ENCODE measurements at regions not wholly inside any gene's neighbourhood (a gene's known extent, or its start where the extent isn't known, plus 50 kb on each side); places are given as distances from the start of the nearest gene placed in this dataset.

DNA sequence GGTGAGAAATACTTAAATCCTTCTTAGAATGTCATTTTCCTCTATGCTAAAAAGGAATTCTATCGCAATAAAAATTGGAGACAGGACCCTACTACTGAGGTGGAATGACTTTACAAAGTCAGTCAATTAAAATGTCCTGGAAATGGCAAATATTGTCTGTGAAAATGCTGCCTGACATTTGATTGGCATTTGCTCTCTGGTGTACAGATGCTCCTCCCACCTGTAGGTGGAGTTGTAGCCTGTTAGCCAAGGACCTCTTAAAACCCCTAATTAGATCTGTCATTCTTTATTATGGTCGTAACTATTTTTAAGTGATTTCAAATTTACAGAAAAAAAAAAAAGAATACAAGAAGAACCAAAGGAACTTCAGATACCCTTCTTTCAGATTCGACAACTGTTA is 393.1 kb upstream of the KLHL29 start:
- no peak overlapping the region for H3K9ac ChIP-seq (ENCODE audit: low read depth in 1 of 3, low read length in 3 of 3)
- no peaks in the 10 kb centered on the region for H3K36me3 ChIP-seq (ENCODE audit: control insufficient read depth in 3 of 3, insufficient read depth in 3 of 3, low read length in 3 of 3)
- no peaks in the 10 kb centered on the region for H3K4me1 ChIP-seq (ENCODE audit: control insufficient read depth in 3 of 3, insufficient read depth in 3 of 3, low read length in 3 of 3)
- no peaks in the 10 kb centered on the region for H3K9me3 ChIP-seq (ENCODE audit: control insufficient read depth in 3 of 3, low read length in 3 of 3)
- H3K27ac ChIP-seq (ENCODE audit: low read depth, low read length) = no peak overlapping the region
- no peak overlapping the region for H3K4me3 ChIP-seq (ENCODE audit: low read length in 3 of 3)
- peaks cover 0 to 3% (median 0%) of the 10 kb centered on the region in 3 donors for H3K27me3 ChIP-seq (ENCODE audit: control insufficient read depth in 3 of 3, insufficient read depth in 3 of 3, low read length in 3 of 3)

DNA sequence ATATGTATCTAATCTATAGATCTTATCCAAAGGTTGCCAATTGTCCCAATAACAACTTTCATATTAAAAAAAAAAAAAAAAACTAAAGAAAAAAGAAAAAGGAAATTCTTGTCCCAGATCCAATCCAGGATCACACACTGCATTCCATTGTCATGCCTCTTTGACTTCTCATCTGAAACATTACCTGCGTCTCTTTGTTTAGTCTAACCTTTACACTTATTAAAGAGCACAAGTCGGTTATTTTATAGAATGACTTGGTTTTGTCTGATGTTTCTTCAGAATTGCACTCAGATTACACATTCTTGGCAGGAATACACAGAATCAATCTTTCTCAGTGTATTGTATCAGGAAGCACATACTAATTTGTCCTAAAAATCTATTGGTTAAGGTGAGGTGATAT is 392.5 kb upstream of the KLHL29 start:
- Histone ChIP-seq H3K4me3 (ENCODE audit: low read length in 3 of 3) (no peak overlapping the region), H3K36me3 (ENCODE audit: control insufficient read depth in 3 of 3, insufficient read depth in 3 of 3, low read length in 3 of 3) (no peaks in the 10 kb centered on the region), H3K4me1 (ENCODE audit: control insufficient read depth in 3 of 3, insufficient read depth in 3 of 3, low read length in 3 of 3) (no peaks in the 10 kb centered on the region), H3K9me3 (ENCODE audit: control insufficient read depth in 3 of 3, low read length in 3 of 3) (no peaks in the 10 kb centered on the region), H3K27me3 (ENCODE audit: control insufficient read depth in 3 of 3, insufficient read depth in 3 of 3, low read length in 3 of 3) (peaks cover 0 to 3% (median 0%) of the 10 kb centered on the region in 3 donors), H3K9ac (ENCODE audit: low read depth in 1 of 3, low read length in 3 of 3) (no peak overlapping the region), H3K27ac (ENCODE audit: low read depth, low read length) (no peak overlapping the region)

DNA sequence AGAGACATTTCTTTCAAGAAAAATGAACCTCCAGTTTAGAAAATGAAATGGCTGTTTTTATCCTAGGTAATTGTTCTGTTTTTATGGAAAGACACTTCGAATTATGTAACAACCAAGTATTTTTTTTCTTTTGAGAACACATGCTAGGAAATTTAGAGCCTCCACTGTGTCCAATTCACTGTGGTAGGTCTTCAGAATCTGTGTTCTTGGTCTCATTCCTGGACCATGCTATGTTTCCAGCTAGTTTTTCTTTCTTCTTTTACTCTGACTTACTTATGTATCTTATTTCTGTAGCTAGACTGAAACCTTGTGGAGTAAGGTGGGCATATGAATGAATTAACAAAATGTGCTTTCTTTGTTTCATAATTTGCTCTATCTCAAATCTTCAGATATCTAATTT is 391.7 kb upstream of the KLHL29 start:
- no peak overlapping the region for H3K27ac ChIP-seq (ENCODE audit: low read depth, low read length)
- peaks cover 0 to 3% (median 0%) of the 10 kb centered on the region in 3 donors for H3K27me3 ChIP-seq (ENCODE audit: control insufficient read depth in 3 of 3, insufficient read depth in 3 of 3, low read length in 3 of 3)
- H3K9me3 ChIP-seq (ENCODE audit: control insufficient read depth in 3 of 3, low read length in 3 of 3) = no peaks in the 10 kb centered on the region
- H3K36me3 ChIP-seq (ENCODE audit: control insufficient read depth in 3 of 3, insufficient read depth in 3 of 3, low read length in 3 of 3) = no peaks in the 10 kb centered on the region
- H3K4me3 ChIP-seq (ENCODE audit: low read length in 3 of 3) = no peak overlapping the region
- H3K4me1 ChIP-seq (ENCODE audit: control insufficient read depth in 3 of 3, insufficient read depth in 3 of 3, low read length in 3 of 3) = no peaks in the 10 kb centered on the region
- H3K9ac ChIP-seq (ENCODE audit: low read depth in 1 of 3, low read length in 3 of 3) = no peak overlapping the region

DNA sequence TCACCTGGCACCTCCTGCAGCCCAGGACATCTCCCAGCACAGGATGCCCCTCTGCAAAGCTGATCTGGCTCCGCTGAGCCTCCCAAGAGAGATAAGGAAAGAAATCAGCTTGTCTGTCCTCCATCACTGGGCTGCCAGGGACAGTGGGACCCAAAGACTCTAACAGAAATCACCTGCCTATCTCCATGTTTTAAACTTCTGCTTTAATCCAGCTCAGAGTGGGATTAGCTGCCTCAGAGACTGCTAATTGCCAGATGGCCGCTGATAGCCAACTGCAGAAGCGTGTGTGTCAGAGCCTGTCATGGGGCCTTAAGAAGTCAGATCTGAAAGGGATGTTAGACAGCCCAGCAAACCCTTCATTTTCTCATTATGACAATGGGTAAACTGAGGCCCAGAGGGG is 389.4 kb upstream of the KLHL29 start:
- H3K9me3 ChIP-seq (ENCODE audit: control insufficient read depth in 3 of 3, low read length in 3 of 3) = no peaks in the 10 kb centered on the region
- no peak overlapping the region for H3K27ac ChIP-seq (ENCODE audit: low read depth, low read length)
- H3K4me3 ChIP-seq (ENCODE audit: low read length in 3 of 3) = no peak overlapping the region
- H3K4me1 ChIP-seq (ENCODE audit: control insufficient read depth in 3 of 3, insufficient read depth in 3 of 3, low read length in 3 of 3) = no peaks in the 10 kb centered on the region
- no peaks in the 10 kb centered on the region for H3K36me3 ChIP-seq (ENCODE audit: control insufficient read depth in 3 of 3, insufficient read depth in 3 of 3, low read length in 3 of 3)
- peaks cover 0 to 3% (median 0%) of the 10 kb centered on the region in 3 donors for H3K27me3 ChIP-seq (ENCODE audit: control insufficient read depth in 3 of 3, insufficient read depth in 3 of 3, low read length in 3 of 3)
- H3K9ac ChIP-seq (ENCODE audit: low read depth in 1 of 3, low read length in 3 of 3) = no peak overlapping the region

DNA sequence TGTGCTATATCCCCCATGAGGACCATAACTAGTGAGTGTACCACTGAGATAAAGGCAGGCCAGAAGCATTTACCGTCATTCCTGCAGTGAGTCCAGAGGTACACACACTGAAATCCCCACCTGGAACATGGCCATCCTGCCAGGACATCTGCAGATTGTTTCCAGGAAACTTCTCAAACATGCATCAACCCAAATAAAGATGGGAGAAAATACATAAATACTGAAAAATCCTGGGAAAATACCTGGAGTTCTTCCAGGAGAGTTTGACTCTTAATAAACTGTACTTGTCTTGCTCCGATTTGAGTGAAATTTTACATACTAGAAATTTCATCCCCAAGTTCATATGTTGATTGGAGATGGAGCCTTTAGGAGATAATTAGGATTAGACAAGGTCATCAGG is 388.1 kb upstream of the KLHL29 start:
- Histone ChIP-seq H3K4me1 (ENCODE audit: control insufficient read depth in 3 of 3, insufficient read depth in 3 of 3, low read length in 3 of 3) (no peaks in the 10 kb centered on the region), H3K9me3 (ENCODE audit: control insufficient read depth in 3 of 3, low read length in 3 of 3) (no peaks in the 10 kb centered on the region), H3K4me3 (ENCODE audit: low read length in 3 of 3) (no peak overlapping the region), H3K27me3 (ENCODE audit: control insufficient read depth in 3 of 3, insufficient read depth in 3 of 3, low read length in 3 of 3) (peaks cover 0 to 3% (median 0%) of the 10 kb centered on the region in 3 donors), H3K27ac (ENCODE audit: low read depth, low read length) (no peak overlapping the region), H3K36me3 (ENCODE audit: control insufficient read depth in 3 of 3, insufficient read depth in 3 of 3, low read length in 3 of 3) (no peaks in the 10 kb centered on the region), H3K9ac (ENCODE audit: low read depth in 1 of 3, low read length in 3 of 3) (no peak overlapping the region)

DNA sequence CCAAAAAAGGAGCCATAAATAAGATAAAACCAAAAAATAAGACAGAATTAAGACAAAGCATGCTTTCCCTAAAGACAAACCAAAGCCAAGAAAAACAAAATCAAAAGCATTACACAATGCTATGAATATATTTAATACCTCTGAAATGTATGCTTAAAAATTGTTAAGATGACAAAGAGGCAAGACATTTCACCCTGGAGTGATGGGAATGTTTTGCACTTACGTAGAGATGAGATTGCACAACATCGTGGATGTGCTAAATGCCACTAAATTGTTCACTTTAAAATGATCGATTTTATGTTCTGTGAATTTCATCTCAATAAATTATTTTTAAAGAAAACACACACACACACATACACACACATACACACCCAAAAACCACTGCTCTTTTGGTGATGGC is 386.6 kb upstream of the KLHL29 start:
- H3K9me3 ChIP-seq (ENCODE audit: control insufficient read depth in 3 of 3, low read length in 3 of 3) = no peaks in the 10 kb centered on the region
- peaks cover 0 to 3% (median 0%) of the 10 kb centered on the region in 3 donors for H3K27me3 ChIP-seq (ENCODE audit: control insufficient read depth in 3 of 3, insufficient read depth in 3 of 3, low read length in 3 of 3)
- H3K9ac ChIP-seq (ENCODE audit: low read depth in 1 of 3, low read length in 3 of 3) = no peak overlapping the region
- H3K27ac ChIP-seq (ENCODE audit: low read depth, low read length) = no peak overlapping the region
- no peaks in the 10 kb centered on the region for H3K36me3 ChIP-seq (ENCODE audit: control insufficient read depth in 3 of 3, insufficient read depth in 3 of 3, low read length in 3 of 3)
- no peaks in the 10 kb centered on the region for H3K4me1 ChIP-seq (ENCODE audit: control insufficient read depth in 3 of 3, insufficient read depth in 3 of 3, low read length in 3 of 3)
- no peak overlapping the region for H3K4me3 ChIP-seq (ENCODE audit: low read length in 3 of 3)

DNA sequence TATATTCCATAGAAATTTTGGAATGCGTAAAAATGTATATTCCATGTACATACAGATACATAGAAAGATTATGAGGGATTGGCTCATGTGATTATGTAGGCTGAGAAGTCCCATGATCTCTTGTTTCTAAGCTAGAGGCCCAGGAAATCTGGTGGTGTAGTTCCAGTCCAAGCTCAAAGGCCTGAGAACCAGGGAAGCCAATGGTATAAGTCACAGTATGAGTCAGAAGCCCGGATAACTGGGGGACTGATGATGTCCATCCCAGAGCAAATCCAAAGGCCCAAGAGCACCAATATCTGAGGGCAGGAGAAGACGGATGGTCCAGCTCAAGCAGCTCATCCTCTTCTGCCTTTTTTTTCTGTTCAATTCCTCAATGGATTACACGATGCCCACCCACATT is 385.0 kb upstream of the KLHL29 start:
- Histone ChIP-seq H3K4me1 (ENCODE audit: control insufficient read depth in 3 of 3, insufficient read depth in 3 of 3, low read length in 3 of 3) (no peaks in the 10 kb centered on the region), H3K27ac (ENCODE audit: low read depth, low read length) (no peak overlapping the region), H3K4me3 (ENCODE audit: low read length in 3 of 3) (no peak overlapping the region), H3K27me3 (ENCODE audit: control insufficient read depth in 3 of 3, insufficient read depth in 3 of 3, low read length in 3 of 3) (no peaks in the 10 kb centered on the region), H3K36me3 (ENCODE audit: control insufficient read depth in 3 of 3, insufficient read depth in 3 of 3, low read length in 3 of 3) (no peaks in the 10 kb centered on the region), H3K9ac (ENCODE audit: low read depth in 1 of 3, low read length in 3 of 3) (no peak overlapping the region), H3K9me3 (ENCODE audit: control insufficient read depth in 3 of 3, low read length in 3 of 3) (no peaks in the 10 kb centered on the region)

DNA sequence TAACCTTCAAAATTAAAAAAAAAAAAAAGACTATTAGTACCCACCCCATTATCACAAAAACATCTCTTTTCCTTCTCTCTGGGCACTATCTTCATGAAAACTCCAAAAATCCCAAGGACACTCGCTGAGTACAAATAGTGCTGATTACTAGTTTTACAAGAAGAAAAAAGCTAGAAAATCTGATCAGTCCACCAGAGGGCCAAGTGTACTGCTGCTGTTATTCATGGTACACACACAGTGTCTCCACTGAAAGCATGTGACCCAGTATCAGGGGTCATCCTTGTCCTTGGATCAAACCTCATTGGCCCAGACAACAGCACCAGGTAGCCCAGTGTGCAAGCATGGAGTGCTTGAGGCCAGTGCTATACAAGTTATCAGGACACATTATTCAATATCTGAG is 382.7 kb upstream of the KLHL29 start:
- no peaks in the 10 kb centered on the region for H3K36me3 ChIP-seq (ENCODE audit: control insufficient read depth in 3 of 3, insufficient read depth in 3 of 3, low read length in 3 of 3)
- H3K4me3 ChIP-seq (ENCODE audit: low read length in 3 of 3) = no peak overlapping the region
- no peaks in the 10 kb centered on the region for H3K4me1 ChIP-seq (ENCODE audit: control insufficient read depth in 3 of 3, insufficient read depth in 3 of 3, low read length in 3 of 3)

DNA sequence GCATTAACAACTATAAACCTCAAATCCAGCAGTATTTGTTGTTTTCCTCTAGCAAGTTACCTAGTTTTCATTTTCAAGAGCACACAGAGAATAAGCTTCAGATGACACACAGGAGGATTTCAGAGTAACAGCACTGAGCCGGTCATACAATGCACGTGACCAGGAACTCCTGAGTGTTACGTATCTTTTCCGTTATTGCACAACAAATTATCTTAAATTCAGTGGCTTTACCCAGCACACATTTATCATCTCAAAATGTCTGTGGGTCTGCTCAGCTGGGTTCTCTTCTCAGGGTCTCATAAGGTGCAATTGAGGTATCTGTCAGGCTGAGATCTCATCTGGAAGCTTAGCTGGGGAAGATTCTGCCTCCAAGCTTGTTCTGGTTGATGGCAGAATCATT is 379.5 kb upstream of the KLHL29 start:
- Histone ChIP-seq H3K9ac (ENCODE audit: low read depth in 1 of 3, low read length in 3 of 3) (no peak overlapping the region), H3K36me3 (ENCODE audit: control insufficient read depth in 3 of 3, insufficient read depth in 3 of 3, low read length in 3 of 3) (no peaks in the 10 kb centered on the region), H3K27ac (ENCODE audit: low read depth, low read length) (no peak overlapping the region), H3K27me3 (ENCODE audit: control insufficient read depth in 3 of 3, insufficient read depth in 3 of 3, low read length in 3 of 3) (no peaks in the 10 kb centered on the region), H3K9me3 (ENCODE audit: control insufficient read depth in 3 of 3, low read length in 3 of 3) (no peaks in the 10 kb centered on the region), H3K4me1 (ENCODE audit: control insufficient read depth in 3 of 3, insufficient read depth in 3 of 3, low read length in 3 of 3) (no peaks in the 10 kb centered on the region), H3K4me3 (ENCODE audit: low read length in 3 of 3) (no peak overlapping the region)

More for the DNA sequence above, 382.7 kb upstream of the KLHL29 start:
- Histone ChIP-seq H3K9ac (ENCODE audit: low read depth in 1 of 3, low read length in 3 of 3) (no peak overlapping the region), H3K27ac (ENCODE audit: low read depth, low read length) (no peak overlapping the region), H3K27me3 (ENCODE audit: control insufficient read depth in 3 of 3, insufficient read depth in 3 of 3, low read length in 3 of 3) (no peaks in the 10 kb centered on the region), H3K9me3 (ENCODE audit: control insufficient read depth in 3 of 3, low read length in 3 of 3) (no peaks in the 10 kb centered on the region)

DNA sequence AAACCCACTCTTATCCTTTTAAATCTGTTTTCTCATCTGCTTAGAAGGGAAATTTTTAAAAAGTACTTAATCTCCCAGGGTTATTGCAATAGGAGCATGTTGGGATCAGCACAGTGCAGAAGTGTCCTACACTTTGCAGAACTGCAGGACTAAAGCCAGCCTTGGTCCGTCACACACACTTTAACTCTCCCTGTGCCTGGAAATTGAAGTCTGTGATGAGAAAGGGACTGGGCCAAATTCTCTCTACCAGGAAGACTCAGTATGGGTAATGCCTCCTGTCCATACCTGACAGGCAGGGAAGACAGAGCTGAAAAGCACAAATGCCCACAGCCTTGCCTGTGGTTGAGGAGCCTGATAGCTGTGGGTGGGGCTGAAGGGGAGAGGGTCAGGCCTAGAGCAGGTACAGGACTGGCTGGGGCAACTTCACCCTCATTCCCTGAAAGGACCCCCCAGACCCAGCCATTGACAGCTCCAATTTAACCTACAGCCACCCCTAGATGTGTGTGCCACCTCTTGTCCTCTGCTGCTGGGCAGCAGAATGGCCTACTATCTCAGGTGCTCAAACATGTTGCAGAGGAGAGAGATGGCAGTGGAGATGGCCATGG is 377.2 kb upstream of the KLHL29 start:
- Histone ChIP-seq H3K4me3 (ENCODE audit: low read length in 3 of 3) (no peak overlapping the region), H3K9ac (ENCODE audit: low read depth in 1 of 3, low read length in 3 of 3) (no peak overlapping the region), H3K9me3 (ENCODE audit: control insufficient read depth in 3 of 3, low read length in 3 of 3) (no peaks in the 10 kb centered on the region), H3K27ac (ENCODE audit: low read depth, low read length) (no peak overlapping the region), H3K4me1 (ENCODE audit: control insufficient read depth in 3 of 3, insufficient read depth in 3 of 3, low read length in 3 of 3) (no peaks in the 10 kb centered on the region), H3K27me3 (ENCODE audit: control insufficient read depth in 3 of 3, insufficient read depth in 3 of 3, low read length in 3 of 3) (no peaks in the 10 kb centered on the region), H3K36me3 (ENCODE audit: control insufficient read depth in 3 of 3, insufficient read depth in 3 of 3, low read length in 3 of 3) (no peaks in the 10 kb centered on the region)
